ENCODE measurements at regions not wholly inside any gene's neighbourhood (a gene's known extent, or its start where the extent isn't known, plus 50 kb on each side); places are given as distances from the start of the nearest gene placed in this dataset.

DNA sequence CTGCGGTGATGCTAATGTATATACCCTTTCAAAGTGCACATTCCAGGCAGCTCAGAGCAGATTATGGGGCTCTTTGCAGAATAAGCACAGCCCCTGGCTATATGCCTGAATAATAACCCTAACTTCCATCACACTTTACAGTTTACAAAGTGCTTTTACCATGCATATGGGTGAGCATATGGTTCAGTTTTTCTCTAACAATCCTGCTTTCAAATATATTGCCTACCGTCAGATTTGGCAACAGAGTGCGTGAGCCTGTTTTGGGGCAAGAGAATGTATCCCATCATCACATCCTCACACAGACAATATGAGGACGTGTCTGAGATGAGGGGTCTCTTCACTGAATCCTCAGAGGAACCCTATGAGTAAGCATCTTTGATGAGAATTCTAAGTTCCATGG, 162.8 kb upstream of the VCX start:
- Histone ChIP-seq H2AFZ (ENCODE audit: low read length) (no peak overlapping the region), H3K27ac (ENCODE audit: extremely low read length, insufficient read depth, low read length) (no peak overlapping the region), H3K79me2 (ENCODE audit: insufficient read depth, low read length) (no peaks in the 10 kb centered on the region), H3K27me3 (ENCODE audit: control insufficient read depth in 1 of 2, insufficient read depth in 2 of 2, low read length in 2 of 2) (no peaks in the 10 kb centered on the region), H4K20me1 (ENCODE audit: insufficient read depth, low read length) (no peaks in the 10 kb centered on the region), H3K36me3 (replicated peaks in 1 of 2; ENCODE audit: control insufficient read depth in 1 of 2, insufficient read depth in 2 of 2, low read length in 2 of 2) (no peaks in the 10 kb centered on the region), H3K4me1 (ENCODE audit: insufficient read depth, low read length) (no peaks in the 10 kb centered on the region), H3K4me3 (replicated peaks in 1 of 3; ENCODE audit: insufficient read depth in 1 of 3, low read depth in 2 of 3, low read length in 3 of 3) (no peak overlapping the region), H3K4me2 (ENCODE audit: low read depth, low read length) (no peak overlapping the region), H3K9ac (ENCODE audit: insufficient read depth, low read depth, low read length) (no peak overlapping the region), H3K9me3 (ENCODE audit: low read length) (no peaks in the 10 kb centered on the region)
- TF ChIP-seq NKX3-1 (CRISPR knock-in tag; IDR thresholded peaks at IDR 0.05): no peak
- TF ChIP-seq LCORL (IDR thresholded peaks at IDR 0.05): no peak
- no peak for TF ChIP-seq LCORL (CRISPR knock-in tag; IDR thresholded peaks at IDR 0.05)
- TF ChIP-seq KLF12 (CRISPR knock-in tag; IDR thresholded peaks at IDR 0.05; ENCODE audit: borderline replicate concordance): no peak
- TF ChIP-seq, protein P1, sequence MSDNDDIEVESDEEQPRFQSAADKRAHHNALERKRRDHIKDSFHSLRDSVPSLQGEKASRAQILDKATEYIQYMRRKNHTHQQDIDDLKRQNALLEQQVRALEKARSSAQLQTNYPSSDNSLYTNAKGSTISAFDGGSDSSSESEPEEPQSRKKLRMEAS (IDR thresholded peaks at IDR 0.05): no peak
- no peak for TF ChIP-seq GABPB1 (CRISPR knock-in tag; IDR thresholded peaks at IDR 0.05)
- no peak for TF ChIP-seq ZNF263 (CRISPR knock-in tag; IDR thresholded peaks at IDR 0.05)
- no peak for TF ChIP-seq SNAPC2 (CRISPR knock-in tag; IDR thresholded peaks at IDR 0.05)
- TF ChIP-seq, protein P2, sequence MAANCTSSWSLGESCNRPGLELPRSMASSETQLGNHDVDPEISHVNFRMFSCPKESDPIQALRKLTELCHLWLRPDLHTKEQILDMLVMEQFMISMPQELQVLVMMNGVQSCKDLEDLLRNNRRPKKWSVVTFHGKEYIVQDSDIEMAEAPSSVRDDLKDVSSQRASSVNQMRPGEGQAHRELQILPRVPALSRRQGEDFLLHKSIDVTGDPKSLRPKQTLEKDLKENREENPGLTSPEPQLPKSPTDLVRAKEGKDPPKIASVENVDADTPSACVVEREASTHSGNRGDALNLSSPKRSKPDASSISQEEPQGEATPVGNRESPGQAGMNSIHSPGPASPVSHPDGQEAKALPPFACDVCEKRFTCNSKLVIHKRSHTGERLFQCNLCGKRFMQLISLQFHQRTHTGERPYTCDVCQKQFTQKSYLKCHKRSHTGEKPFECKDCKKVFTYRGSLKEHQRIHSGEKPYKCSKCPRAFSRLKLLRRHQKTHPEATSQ (CRISPR knock-in tag; IDR thresholded peaks at IDR 0.05; ENCODE audit: borderline replicate concordance): no peak
- TF ChIP-seq ZNF337 (CRISPR knock-in tag; IDR thresholded peaks at IDR 0.05; ENCODE audit: borderline replicate concordance, low read depth): no peak
- TF ChIP-seq, protein P3, sequence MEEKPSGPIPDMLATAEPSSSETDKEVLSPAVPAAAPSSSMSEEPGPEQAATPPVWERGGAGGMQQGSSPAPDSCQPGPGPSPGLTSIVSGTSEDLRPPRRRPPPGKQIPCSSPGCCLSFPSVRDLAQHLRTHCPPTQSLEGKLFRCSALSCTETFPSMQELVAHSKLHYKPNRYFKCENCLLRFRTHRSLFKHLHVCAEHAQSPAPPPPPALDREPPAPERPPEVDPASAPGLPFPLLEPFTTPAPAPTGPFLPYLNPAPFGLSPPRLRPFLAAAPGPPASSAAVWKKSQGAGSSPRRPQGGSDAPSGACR (CRISPR knock-in tag; IDR thresholded peaks at IDR 0.05): no peak
- TF ChIP-seq ZNF549 (CRISPR knock-in tag; IDR thresholded peaks at IDR 0.05): no peak
- no peak for TF ChIP-seq ZBTB7A (CRISPR knock-in tag; IDR thresholded peaks at IDR 0.05)
- no peak for TF ChIP-seq NFE2L2 (IDR thresholded peaks at IDR 0.05; ENCODE audit: low read length)
- 85% methylated on average over 3 of the region's 4 CpGs for WGBS (ENCODE audit: low lambda C conversion rate)
- ChIA-PET POLR2A (no interaction called here), CTCF (ENCODE audit: low intra/inter-chr PET ratio, low total read pairs) (no interaction called here)
- in situ Hi-C loops (cut with HindIII; ENCODE audit: extremely low pct_ligation_motif_present, low pct_unique_long_range_greater_than_20kb): no loop called here
- no TSS peak for BruUV-seq (replicated peaks)
- ATAC-seq (no peak), FAIRE-seq (no peak), DNase-seq (ENCODE audit: low spot score) (no peak)
- intact Hi-C loops (cut with micrococcal nuclease; ENCODE audit: unreplicated experiment): no loop called here

All from HepG2 (cell line).